HCT116 (cell line): ENCODE measurements at regions not wholly inside any gene's neighbourhood (a gene's known extent, or its start where the extent isn't known, plus 50 kb on each side); places are given as distances from the start of the nearest gene placed in this dataset.

Experiments used
- ATAC-seq: fragments of 200-7000 bp; cut with Tn5 transposase; 2 replicates; pipeline ENCODE4 v1.9.1; 2020; ENCODE audit warnings: mild to moderate bottlenecking, moderate library complexity
- BruUV-seq: library from RNA; stranded (reverse); fragments of 400-500 nt; replicated peaks from 2 replicates; lab custom pipeline; 2021; lab: Mats Ljungman, UMichigan
- CTCF ChIA-PET: fragments of 300-600 bp; sonication (Branson Sonifier 250); formaldehyde crosslinking; loops from one replicate; lab custom pipeline; 2021; ENCODE audit warnings: antibody characterized with exemption; lab: Charles Lee
- POLR2A ChIA-PET: fragments of 300-600, 350-600 bp; sonication (Branson Sonifier 250); formaldehyde crosslinking; loops from one replicate; lab custom pipeline; 2021; ENCODE audit warnings: antibody characterized with exemption; lab: Charles Lee
- RAD21 ChIA-PET, 2 experiments: fragments of 300-600 bp; sonication (Branson Sonifier 250); formaldehyde crosslinking; loops; one replicate each; lab custom pipeline; 2023; ENCODE audit warnings: low total read pairs in 2 of 2; ENCODE audit not compliant: uncharacterized antibody in 2 of 2, unreplicated experiment in 2 of 2, low non-redundant PET in 1 of 2; lab: Charles Lee
- DNase-seq: peaks from one replicate; pipeline ENCODE4 v3.0.0-alpha.2; 2010; ENCODE audit warnings: low read depth, low spot score
- H2AFZ ChIP-seq: fragments of 200-600 bp; shearing (Covaris generic), sonication (generic); 2 replicates; pipeline ENCODE4 v1.6.1; 2017; ENCODE audit warnings: low read depth, mixed run types, mixed read lengths, antibody characterized with exemption, low read length; ENCODE audit not compliant: poor library complexity, severe bottlenecking
- H3K27ac ChIP-seq: 2 replicates; pipeline ENCODE4 v1.5.1; 2012; ENCODE audit warnings: low read depth, low read length
- H3K27me3 ChIP-seq: fragments of 200-600 bp; sonication (generic); 2 replicates; pipeline ENCODE4 v1.6.1; 2016; ENCODE audit warnings: mixed run types, low read length, mixed read lengths; ENCODE audit not compliant: insufficient read depth
- H3K36me3 ChIP-seq, 2 experiments: fragments of 200-500 bp in 1 of 2; fragments of 200-600 bp in 1 of 2; sonication (Bioruptor generic) in 1 of 2; sonication (generic) in 1 of 2; 2 replicates each; pipeline versions ENCODE4 v1.5.1 to v1.6.1; 2014 to 2016; ENCODE audit warnings: low read length in 2 of 2, inconsistent platforms in 1 of 2, mixed read lengths in 1 of 2, mixed run types in 1 of 2; ENCODE audit not compliant: insufficient read depth in 2 of 2, control insufficient read depth in 1 of 2
- H3K4me1 ChIP-seq, 2 experiments: fragments of 200-600 bp in 1 of 2; sonication (generic) in 1 of 2; 2 replicates each; pipeline versions ENCODE4 v1.5.1 to v1.6.1; 2012 to 2017; ENCODE audit warnings: low read length in 2 of 2, inconsistent platforms in 1 of 2, mild to moderate bottlenecking in 1 of 2, mixed read lengths in 1 of 2, mixed run types in 1 of 2, moderate library complexity in 1 of 2; ENCODE audit not compliant: insufficient read depth in 2 of 2, control insufficient read depth in 1 of 2
- H3K4me2 ChIP-seq: fragments of 200-600 bp; sonication (generic); 2 replicates; pipeline ENCODE4 v1.6.1; 2017; ENCODE audit warnings: mixed run types, low read length, mixed read lengths
- H3K4me3 ChIP-seq, 2 experiments: fragments of 200-600 bp in 1 of 2; sonication (generic) in 1 of 2; replicated peaks in 1 of 2; 2 replicates each; pipeline ENCODE4 v1.5.1; 2011 to 2016; ENCODE audit warnings: low read length in 2 of 2, control low read depth in 1 of 2, low read depth in 1 of 2, mild to moderate bottlenecking in 1 of 2, mixed read lengths in 1 of 2, mixed run types in 1 of 2
- H3K79me2 ChIP-seq: fragments of 200-600 bp; sonication (generic); 2 replicates; pipeline ENCODE4 v1.6.1; 2017; ENCODE audit warnings: mild to moderate bottlenecking, mixed run types, low read length, moderate library complexity, mixed read lengths; ENCODE audit not compliant: insufficient read depth
- H3K9ac ChIP-seq: fragments of 200-600 bp; sonication (generic); 2 replicates; pipeline ENCODE4 v1.6.1; 2016; ENCODE audit warnings: low read length, mixed read lengths
- H3K9me2 ChIP-seq: fragments of 200-600 bp; sonication (generic), shearing (Covaris generic); 2 replicates; pipeline ENCODE4 v1.6.1; 2017; ENCODE audit warnings: mixed run types, mild to moderate bottlenecking, moderate library complexity; ENCODE audit not compliant: insufficient read depth
- H3K9me3 ChIP-seq, 2 experiments: fragments of 200-500 bp in 1 of 2; fragments of 200-600 bp in 1 of 2; sonication (Bioruptor generic) in 1 of 2; sonication (generic) in 1 of 2; 2 replicates each; pipeline ENCODE4 v1.6.1; 2014 to 2017; ENCODE audit warnings: low read length in 2 of 2, mixed read lengths in 2 of 2, inconsistent platforms in 1 of 2, low read depth in 1 of 2, mild to moderate bottlenecking in 1 of 2, mixed run types in 1 of 2, moderate library complexity in 1 of 2; ENCODE audit not compliant: control insufficient read depth in 1 of 2, insufficient read depth in 1 of 2
- H4K20me1 ChIP-seq: fragments of 200-600 bp; sonication (generic), shearing (Covaris generic); 2 replicates; pipeline ENCODE4 v1.6.1; 2017; ENCODE audit warnings: mixed run types, mild to moderate bottlenecking, moderate library complexity; ENCODE audit not compliant: insufficient read depth
- CEBPB ChIP-seq: IDR thresholded peaks from 2 replicates; pipeline ENCODE4 v1.6.1; 2012; ENCODE audit warnings: low read depth
- EGR1 ChIP-seq: IDR thresholded peaks from 2 replicates; pipeline ENCODE4 v1.6.1; 2012; ENCODE audit warnings: low read depth
- ELF1 ChIP-seq: IDR thresholded peaks from 2 replicates; pipeline ENCODE4 v1.6.1; 2012; ENCODE audit warnings: low read depth, borderline replicate concordance
- EZH2 ChIP-seq: fragments of 200-600 bp; sonication (generic); IDR thresholded peaks from 2 replicates; pipeline ENCODE4 v1.6.1; 2017; ENCODE audit warnings: antibody characterized with exemption, mixed run types
- FOSL1 ChIP-seq: IDR thresholded peaks from 2 replicates; pipeline ENCODE4 v1.6.1; 2012; ENCODE audit warnings: low read depth
- POLR2AphosphoS5 ChIP-seq: IDR thresholded peaks from 2 replicates; pipeline ENCODE4 v1.6.1; 2011; ENCODE audit warnings: mild to moderate bottlenecking, low read depth, low read length, moderate library complexity
- RAD21 ChIP-seq: IDR thresholded peaks from 2 replicates; pipeline ENCODE4 v1.6.1; 2012; ENCODE audit warnings: low read depth, mild to moderate bottlenecking
- REST ChIP-seq: IDR thresholded peaks from 2 replicates; pipeline ENCODE4 v1.6.1; 2012; ENCODE audit warnings: low read depth
- SRF ChIP-seq: IDR thresholded peaks from 2 replicates; pipeline ENCODE4 v1.6.1; 2012; ENCODE audit warnings: low read depth
- TCF7L2 ChIP-seq: IDR thresholded peaks from 2 replicates; pipeline ENCODE4 v1.7.0; 2011; ENCODE audit warnings: borderline replicate concordance, inconsistent platforms; ENCODE audit not compliant: insufficient read depth, insufficient read length; ENCODE audit errors: extremely low read depth
- ZBTB33 ChIP-seq: IDR thresholded peaks from 2 replicates; pipeline ENCODE4 v1.6.1; 2011; ENCODE audit warnings: mild to moderate bottlenecking, low read length, moderate library complexity; ENCODE audit not compliant: insufficient replicate concordance; ENCODE audit errors: extremely low read depth
- ZNF274 ChIP-seq: fragments of 200-500 bp; sonication (Bioruptor generic); IDR thresholded peaks from 2 replicates; pipeline ENCODE4 v1.6.1; 2014; ENCODE audit warnings: mild to moderate bottlenecking, low read depth, low read length, inconsistent platforms
- intact Hi-C: fragments of 100-400 bp; cut with micrococcal nuclease; formaldehyde crosslinking; loops from 2 replicates; pipeline ENCODE4 v1.10.0; 2022

- BruUV-seq, result no TSS peak
- no peak for TF ChIP-seq EGR1
- no peak for TF ChIP-seq CEBPB
- TF ChIP-seq ELF1, result no peak
- no peak for TF ChIP-seq ZNF274
- TF ChIP-seq POLR2AphosphoS5, result no peak
- TF ChIP-seq ZBTB33, result no peak
- no peak for TF ChIP-seq EZH2
- no peak for TF ChIP-seq SRF
- no peak for TF ChIP-seq RAD21
- no peak for TF ChIP-seq TCF7L2
- no peak for TF ChIP-seq FOSL1
- TF ChIP-seq REST, result no peak
- TF ChIP-seq, all 23 proteins: peak for 0
- H3K9me3 ChIP-seq, result peaks cover 0 to 4% of the 10 kb centered on the region in 2 experiments; a peak in 1 of 4 replicates
- no peaks in the 10 kb centered on the region for H3K27me3 ChIP-seq
- POLR2A ChIA-PET, result no interaction called here
- no peaks in the 10 kb centered on the region; the same call in 1 of the 2 replicates for H4K20me1 ChIP-seq
- CTCF ChIA-PET, result no interaction called here
- H3K27ac ChIP-seq, result no peak overlapping the region
- ATAC-seq, result no peak
- H3K4me2 ChIP-seq, result no peak overlapping the region
- no peak overlapping the region for H3K9ac ChIP-seq
- no peaks in the 10 kb centered on the region for H3K4me1 ChIP-seq
- H2AFZ ChIP-seq, result no peak overlapping the region
- no peak for DNase-seq
- RAD21 ChIA-PET, result no interaction called here
- H3K79me2 ChIP-seq, result no peaks in the 10 kb centered on the region
- H3K36me3 ChIP-seq, result no peaks in the 10 kb centered on the region
- no peaks in the 10 kb centered on the region for H3K9me2 ChIP-seq
- intact Hi-C loops, result no loop called here
- H3K4me3 ChIP-seq, result no peak overlapping the region
Observed at GRCh38 chr5:165560648-165561047, 2055.2 kb downstream of the MAT2B start.
